Kasumi-1 (cell line): ENCODE measurements at regions not wholly inside any gene's neighbourhood (a gene's known extent, or its start where the extent isn't known, plus 50 kb on each side); places are given as distances from the start of the nearest gene placed in this dataset.

Source experiments
- DNase-seq, 2 experiments: peaks; one replicate each; lab custom pipeline; 2025; lab: John Stamatoyannopoulos, UW

DNA sequence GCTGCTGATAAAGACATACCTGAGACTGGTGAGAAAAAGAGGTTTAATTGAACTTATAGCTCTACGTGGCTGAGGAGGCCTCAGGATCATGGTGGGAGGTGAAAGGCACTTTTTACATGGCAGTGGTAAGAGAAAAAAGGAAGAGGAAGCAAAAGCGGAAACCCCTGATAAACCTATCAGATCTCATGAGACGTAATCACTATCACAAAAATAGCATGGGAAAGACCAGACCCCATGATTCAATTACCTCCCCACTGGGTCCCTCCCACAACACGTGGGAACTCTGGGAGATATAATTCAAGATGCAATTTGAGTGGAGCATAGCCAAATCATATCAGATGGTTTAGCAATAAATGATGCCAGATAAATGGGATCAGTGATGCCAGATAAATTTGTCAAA, 892.0 kb upstream of the CELF2 start:
- DNase-seq = no peak

- DNase-seq = no peak
Observed at GRCh38 chr10:10126218-10126617, 891.5 kb upstream of the CELF2 start.

DNA sequence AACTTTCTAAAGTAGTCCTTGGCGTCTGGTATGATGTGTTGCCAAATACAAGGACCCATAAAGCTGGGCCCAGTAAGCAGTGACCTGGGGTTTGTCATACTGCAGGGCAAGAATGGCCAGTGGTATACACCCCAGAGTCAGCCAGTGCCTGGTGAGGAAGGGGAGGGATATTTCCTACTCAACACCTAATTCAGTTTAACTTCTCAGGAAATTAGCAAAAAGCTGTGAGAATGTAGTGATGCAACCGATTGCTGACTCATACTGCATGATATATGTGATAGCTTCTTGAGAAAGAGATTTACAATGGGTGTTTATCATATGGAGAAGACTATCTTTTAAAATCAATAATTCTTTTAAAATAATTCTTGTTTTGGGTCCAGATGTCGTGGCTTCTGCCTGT, 889.3 kb upstream of the CELF2 start:
- no peak for DNase-seq

DNA sequence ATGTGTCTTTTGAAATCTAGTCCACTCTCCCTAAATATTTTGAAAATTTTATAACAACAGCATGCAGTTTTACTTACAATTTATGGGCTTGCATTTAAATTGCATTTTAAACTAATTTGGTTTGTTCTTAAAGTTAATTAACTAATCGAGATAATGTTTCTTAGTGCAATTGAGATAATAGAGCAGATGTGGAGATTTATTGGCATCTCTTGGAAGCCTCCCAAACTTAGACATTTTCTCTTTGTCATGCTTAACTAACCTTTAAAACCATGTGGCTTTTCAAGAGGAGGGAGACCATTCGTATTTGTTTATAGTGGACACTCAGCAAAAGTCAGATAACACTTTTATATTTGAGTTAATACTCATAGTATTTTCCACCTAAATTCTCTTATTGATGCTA, 887.0 kb upstream of the CELF2 start:
- DNase-seq = no peak

GRCh38 chr10:10132009-10132408, 885.7 kb upstream of the CELF2 start:
- no peak for DNase-seq

DNA sequence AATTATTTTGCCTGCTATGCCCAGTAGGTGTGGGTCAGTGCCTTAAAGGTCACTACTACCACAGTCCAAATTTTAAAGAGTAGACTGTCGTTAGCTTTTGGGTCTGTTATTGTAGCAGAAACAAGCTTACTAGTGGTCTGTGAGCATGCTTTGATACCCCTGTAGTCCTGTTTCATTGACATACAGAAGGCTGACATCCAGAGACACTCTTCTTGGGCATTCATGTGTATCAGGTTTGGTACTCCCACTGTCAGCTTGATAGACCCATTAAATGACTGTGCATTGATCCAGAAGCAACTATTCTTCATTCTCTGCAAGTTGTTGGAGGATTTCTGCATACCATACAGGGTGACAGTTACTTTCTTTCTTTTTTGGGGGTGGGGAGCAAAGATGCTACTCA, 884.4 kb upstream of the CELF2 start:
- DNase-seq = no peak

DNA sequence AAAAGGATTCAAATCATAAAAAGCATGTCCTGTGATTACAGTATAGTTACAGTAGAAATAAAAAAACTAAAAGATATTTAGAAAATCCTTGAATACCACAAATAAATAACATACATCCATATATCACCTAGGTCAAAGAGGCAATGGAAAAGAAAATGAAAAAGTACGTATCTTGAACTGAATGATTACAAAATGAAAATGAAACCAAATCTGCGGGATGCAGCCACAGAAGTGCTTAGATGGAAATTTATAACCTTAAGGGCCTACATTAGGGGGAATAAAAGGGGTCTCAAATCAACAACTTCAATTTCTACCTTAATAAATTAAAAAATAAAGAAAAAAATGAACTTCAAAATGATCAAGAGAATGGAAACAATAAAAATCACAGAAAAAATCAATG, 879.0 kb upstream of the CELF2 start:
- no peak for DNase-seq

DNA sequence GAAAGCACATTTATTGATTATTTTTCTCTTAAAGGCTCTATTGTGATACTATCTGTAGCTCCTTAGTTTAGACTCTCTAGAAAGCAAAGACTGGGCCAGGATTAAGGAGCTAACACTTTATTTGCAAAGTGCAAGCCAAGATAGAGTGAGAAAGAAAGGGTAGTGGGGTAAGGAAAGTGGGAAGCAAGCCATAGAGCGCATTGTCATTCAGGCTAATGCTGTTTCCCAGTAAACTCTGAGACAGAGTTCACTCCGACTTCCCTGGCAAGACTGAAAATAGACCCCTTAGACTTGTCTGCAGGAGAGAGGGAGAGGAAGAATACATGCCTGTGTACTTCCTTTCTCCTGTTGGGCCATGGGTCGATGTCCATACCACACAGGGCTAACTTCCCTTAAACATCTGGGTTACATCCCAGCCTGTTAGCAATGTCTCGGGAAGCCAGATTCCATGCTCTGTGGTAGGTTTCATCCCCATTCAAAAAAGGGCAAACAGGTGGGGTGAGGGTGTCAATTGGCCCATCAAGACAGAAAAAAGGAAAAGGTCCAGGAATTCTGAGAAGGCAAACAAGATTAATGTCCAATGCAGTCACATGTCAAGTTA, 875.8 kb upstream of the CELF2 start:
- no peak for DNase-seq

DNA sequence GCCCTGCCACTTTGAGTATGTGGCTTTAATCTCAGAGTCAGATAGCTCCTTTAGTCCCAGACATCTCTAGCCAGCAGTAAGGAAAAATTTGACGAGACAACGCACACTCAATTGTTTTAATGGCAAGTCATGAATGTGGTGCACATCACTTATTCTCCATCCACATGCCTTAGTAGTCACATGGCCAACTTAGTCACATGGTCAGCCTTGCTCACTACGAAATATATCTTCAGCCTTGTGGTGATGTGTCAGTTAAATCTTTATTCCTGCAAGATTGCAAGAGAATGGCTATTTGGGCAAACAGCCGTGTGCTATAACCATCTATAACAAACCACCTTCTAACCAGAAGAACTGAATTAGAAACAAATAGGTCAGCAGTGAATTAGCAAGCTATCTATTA, 871.1 kb upstream of the CELF2 start:
- no peak for DNase-seq

DNA sequence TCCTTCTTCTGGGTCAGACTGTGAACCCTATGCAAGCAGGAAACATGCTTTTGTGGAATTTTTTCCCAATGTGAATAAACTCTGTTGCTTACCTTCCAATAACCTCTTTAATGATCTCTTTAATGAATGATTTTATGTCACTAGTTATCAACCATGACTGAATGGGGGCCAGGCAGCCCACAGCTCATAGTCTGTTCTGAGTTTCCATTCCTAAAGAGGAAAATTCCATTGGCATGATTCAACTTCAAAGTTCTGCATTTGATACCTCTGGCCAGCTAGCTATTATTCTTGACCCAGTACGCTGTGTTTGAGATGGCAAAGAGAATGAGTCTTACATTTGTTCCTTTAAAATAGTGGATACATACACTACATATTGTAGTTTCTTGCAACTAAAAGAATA, 867.8 kb upstream of the CELF2 start:
- no peak for DNase-seq

DNA sequence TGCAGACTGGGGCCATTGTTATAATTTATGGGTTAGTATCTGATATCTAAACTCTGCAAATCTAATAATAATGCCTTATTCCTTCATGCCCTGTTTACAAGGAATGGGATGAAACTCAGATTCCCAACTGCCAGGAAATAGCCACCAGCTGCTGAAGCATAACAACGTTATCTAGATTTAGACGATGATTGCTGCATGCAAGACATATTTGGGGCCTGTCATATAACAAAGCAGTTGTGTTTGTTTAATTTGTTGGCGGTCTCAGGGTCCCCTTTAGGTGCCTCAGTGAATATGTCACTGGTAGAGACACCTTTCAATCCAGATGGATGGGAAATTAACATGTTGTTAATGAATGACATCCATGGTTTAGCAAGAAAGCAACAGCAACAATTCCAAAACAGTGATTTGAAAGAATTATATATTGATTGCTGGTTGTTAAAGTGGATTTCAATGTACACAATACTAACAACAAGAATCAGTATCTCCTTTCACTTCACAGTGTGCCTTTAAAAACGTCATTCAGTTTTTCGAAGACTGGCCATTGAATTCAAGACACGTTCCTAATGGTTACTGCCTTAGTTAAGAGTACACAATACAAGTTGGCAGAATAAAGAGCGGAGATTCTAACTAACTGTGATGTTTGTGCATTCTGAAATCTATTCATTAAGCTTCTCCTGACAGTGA, 860.6 kb upstream of the CELF2 start:
- no peak for DNase-seq

- no peak for DNase-seq
Observed at GRCh38 chr10:10160821-10161312, 856.8 kb upstream of the CELF2 start.

DNA sequence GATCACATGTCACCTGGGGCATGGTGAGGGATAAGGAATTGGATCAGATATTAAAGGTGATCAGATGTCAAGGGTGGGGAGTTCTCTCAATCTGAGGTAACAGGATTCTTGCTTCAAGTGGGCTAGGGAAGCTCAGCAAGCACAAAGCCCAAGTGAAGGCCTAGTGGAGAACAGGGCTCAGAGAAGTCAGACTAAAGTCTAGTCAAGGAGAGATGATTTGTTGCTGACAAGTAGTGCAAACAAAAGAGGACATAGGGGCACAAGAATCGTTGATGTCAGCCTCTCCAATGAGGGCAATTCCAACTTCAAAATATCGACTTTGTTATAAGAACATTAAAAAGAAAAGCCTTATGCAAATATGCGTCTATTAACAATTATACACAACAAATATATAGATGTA, 852.8 kb upstream of the CELF2 start:
- no peak for DNase-seq

DNA sequence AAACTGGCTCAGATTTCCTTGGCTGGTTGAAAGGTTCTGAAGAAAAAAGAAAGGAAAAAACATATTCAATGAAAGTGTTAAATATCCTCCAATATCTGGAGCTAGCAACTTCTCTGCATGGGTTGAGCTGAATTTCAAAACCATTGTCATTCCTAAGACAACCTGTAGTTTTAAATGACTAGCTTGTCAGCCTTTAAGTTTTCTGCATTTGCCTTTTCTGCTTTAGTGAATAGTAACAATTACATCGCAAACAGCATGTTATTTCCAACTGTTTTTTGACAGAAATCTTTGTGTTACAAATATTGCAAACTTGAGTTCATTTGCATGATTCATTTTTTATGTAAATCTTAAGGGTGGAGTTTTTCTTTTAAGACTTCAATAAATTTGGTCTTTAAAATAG, 852.3 kb upstream of the CELF2 start:
- DNase-seq = no peak

DNA sequence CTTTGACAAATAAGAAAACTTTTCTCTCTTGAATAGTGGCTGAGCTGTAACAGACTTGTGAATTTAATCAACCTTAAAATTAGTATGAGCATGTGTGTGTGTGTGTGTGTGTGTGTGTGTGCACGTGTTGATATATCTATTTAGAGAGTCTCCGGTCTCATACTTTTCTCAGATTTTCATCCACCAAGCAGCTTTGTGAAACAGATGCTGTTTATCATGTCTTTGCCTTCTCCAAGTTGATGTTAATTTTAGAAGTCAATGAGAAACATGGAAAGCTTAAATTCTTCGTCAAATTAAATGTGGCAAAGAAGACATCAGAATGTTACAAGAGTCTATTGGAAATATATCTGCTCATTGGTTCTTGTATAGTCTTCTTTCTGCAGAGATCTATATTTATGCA, 839.2 kb upstream of the CELF2 start:
- no peak for DNase-seq

DNA sequence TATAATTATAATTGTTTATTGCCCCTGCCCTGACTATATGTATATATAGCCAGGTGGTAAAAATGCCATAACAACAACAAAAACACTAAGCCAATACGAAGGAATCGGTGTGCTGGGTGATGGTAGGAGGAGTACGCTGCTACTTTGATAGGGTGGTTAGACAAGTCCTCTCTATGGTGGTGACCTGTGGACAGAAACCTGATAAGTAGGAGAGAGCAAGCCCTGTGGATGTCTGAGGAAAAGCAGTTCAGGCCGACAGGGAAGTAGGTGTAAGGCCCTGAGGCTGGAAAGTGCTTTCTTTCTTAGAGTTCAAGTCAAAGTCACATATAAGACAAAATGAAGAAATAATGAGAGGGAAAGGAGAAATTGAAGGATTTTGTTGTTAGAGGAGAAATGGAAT, 823.8 kb upstream of the CELF2 start:
- peak in 1 of 2 experiments; percentile 6 for DNase-seq

- DNase-seq = no peak
Observed at GRCh38 chr10:10196701-10197100, 821.0 kb upstream of the CELF2 start.

GRCh38 chr10:10197423-10197822, 820.2 kb upstream of the CELF2 start:
- DNase-seq = no peak

DNA sequence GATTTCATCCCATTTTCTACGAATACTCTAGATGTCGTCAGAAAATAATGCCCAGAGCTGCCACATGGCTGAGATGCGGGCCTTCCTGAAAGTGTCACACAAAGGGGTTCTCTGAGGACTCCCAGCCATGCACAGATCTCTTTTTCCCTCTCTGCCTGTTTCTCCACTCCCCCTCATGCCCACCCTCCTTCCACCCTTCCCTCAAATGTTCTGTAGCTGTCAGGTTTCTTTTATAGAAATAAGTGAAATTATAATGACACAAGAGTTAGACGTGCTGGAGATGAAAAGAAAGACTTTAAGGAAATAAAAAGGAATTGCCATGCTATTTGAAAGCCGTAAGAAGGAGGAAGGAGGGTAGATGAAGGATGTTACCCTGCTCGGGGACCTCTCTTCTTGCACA, 819.3 kb upstream of the CELF2 start:
- no peak for DNase-seq

DNA sequence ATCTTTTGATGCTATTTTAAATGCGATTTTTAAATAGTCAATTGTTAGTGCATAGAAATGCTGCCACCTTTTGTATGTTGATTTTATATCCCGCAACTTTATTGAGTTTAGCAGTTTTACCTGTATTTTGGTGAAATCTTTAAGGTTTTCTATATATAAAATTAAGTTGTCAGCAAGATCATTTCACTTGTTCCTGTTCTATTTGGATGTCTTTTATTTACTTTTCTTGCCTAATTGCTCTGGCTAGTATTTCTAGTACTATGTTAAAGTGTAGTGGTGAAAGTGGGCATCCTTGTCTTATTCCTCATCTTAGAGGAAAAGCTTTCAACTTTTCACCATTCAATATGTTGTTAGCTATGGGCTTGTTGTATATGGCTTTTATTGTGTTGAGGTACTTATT, 813.3 kb upstream of the CELF2 start:
- no peak for DNase-seq

- DNase-seq = no peak
Observed at GRCh38 chr10:10205906-10206305, 811.8 kb upstream of the CELF2 start.

DNA sequence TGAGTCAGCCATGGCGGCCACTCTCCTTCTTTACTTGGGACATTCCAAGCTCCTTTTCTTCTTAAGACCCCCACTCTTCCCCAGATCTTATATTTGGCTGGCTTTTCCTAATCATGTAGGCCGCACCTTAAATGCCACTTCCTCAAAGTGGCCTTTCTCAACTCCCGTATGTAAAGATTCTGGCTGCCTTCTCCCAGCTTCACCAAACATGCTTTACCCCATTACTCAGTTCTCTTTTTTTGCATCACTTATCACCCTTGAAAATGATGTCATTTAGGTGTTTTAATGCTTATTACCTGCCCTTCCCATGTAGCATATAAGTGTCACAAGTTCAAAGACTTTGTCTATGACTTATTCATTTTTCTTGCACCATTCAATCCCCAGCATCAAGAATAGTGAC, 810.1 kb upstream of the CELF2 start:
- DNase-seq = no peak

GRCh38 chr10:10208196-10208595, 809.5 kb upstream of the CELF2 start:
- no peak for DNase-seq

DNA sequence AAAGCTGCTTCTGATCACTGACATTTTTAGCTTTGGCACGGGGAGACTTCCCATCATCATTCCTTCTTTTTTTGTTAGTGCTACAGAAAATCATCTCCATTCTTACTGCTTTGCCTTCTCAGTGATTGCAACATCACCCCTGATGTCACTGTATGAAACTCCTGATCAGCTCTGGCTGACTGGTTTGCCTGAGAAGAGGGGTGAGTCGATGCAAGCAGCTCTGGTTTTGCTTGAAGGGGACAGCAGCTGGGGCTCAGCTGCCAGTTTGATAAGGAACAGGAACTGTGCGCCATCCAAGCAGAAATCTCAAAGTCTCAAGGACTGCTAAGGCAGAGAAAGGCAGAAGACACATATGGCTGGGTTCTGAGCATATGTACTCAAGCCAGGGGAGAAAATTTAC, 808.5 kb upstream of the CELF2 start:
- no peak for DNase-seq
